ENCODE measurements at regions not wholly inside any gene's neighbourhood (a gene's known extent, or its start where the extent isn't known, plus 50 kb on each side); places are given as distances from the start of the nearest gene placed in this dataset.

DNA sequence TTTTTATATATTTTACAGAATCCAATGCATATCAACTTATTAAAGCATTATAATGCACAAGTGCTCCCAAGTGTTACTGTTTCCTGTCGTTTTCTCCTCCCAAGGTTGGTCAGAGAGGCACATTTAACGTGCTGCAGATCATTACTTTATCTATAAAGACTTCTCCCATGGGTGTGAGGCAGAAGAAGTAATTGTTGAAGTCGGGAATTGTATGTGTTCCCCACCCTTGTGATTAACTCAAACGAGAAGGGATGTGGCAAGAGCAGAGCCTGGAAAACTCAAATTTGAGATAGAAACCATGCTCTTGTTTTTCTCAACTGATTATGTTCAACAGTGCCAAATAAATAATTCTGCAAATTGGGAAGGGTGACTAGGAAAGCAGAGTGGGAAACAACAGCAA, 412.5 kb upstream of the ADAMTS5 start:
- Histone ChIP-seq H3K36me3 (no peaks in the 10 kb centered on the region), H3K4me1 (no peaks in the 10 kb centered on the region), H3K27me3 (no peaks in the 10 kb centered on the region), H3K27ac (no peak overlapping the region), H3K4me3 (no peak overlapping the region), H3K9me3 (peaks cover 0 to under 1% of the 10 kb centered on the region in 2 donors)
- DNase-seq (ENCODE audit: low spot score in 2 of 2), result no peak
- intact Hi-C loops (cut with DNase I), result no loop called here
- TF ChIP-seq, protein P1, sequence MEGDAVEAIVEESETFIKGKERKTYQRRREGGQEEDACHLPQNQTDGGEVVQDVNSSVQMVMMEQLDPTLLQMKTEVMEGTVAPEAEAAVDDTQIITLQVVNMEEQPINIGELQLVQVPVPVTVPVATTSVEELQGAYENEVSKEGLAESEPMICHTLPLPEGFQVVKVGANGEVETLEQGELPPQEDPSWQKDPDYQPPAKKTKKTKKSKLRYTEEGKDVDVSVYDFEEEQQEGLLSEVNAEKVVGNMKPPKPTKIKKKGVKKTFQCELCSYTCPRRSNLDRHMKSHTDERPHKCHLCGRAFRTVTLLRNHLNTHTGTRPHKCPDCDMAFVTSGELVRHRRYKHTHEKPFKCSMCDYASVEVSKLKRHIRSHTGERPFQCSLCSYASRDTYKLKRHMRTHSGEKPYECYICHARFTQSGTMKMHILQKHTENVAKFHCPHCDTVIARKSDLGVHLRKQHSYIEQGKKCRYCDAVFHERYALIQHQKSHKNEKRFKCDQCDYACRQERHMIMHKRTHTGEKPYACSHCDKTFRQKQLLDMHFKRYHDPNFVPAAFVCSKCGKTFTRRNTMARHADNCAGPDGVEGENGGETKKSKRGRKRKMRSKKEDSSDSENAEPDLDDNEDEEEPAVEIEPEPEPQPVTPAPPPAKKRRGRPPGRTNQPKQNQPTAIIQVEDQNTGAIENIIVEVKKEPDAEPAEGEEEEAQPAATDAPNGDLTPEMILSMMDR (IDR thresholded peaks at IDR 0.05), result no peak

DNA sequence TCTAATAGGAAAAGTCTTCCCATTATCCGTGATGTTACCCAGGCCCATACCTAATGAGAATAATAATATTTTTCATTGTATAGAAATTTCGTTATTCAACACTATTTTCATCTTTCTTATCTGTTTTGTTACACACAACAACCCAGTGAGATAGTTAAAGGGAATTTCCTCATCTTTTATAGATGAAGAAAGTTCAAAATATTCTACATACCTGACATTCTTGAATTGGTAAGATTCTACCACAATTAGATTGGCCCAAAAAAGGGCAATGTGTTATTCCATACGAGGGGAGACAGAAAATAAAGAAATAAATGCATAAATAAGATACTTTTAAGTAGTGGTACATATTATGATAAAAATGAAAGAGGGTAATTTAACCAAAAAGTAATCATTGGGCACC, 405.5 kb upstream of the ADAMTS5 start:
- DNase-seq (ENCODE audit: low spot score in 2 of 2), result no peak
- Histone ChIP-seq H3K27ac (no peak overlapping the region), H3K27me3 (no peaks in the 10 kb centered on the region), H3K36me3 (no peaks in the 10 kb centered on the region), H3K4me1 (peaks cover 0 to 4% of the 10 kb centered on the region in 2 donors), H3K9me3 (no peaks in the 10 kb centered on the region), H3K4me3 (no peak overlapping the region)
- intact Hi-C loops (cut with DNase I), result no loop called here
- TF ChIP-seq, protein P1 (IDR thresholded peaks at IDR 0.05), result no peak

DNA sequence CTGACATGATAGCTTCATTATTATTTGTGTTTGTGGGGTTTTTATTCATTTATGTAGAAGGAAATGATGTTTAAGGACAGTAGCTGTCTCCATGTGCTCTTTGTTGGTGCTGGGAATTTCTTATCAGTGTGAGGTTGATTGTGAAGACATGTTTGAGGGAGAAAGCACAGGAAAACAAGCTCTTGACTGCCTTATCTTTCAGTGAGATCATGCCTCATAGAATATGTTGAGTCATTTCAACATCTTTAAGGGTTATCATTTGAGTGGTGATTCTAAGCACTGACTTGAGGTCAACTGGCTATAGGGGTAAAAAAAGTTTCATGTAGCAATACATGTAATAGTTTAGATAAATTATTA, 405.1 kb upstream of the ADAMTS5 start:
- Histone ChIP-seq H3K36me3 (no peaks in the 10 kb centered on the region), H3K27ac (no peak overlapping the region), H3K4me1 (peaks cover 0 to 4% of the 10 kb centered on the region in 2 donors), H3K4me3 (no peak overlapping the region), H3K9me3 (no peaks in the 10 kb centered on the region), H3K27me3 (no peaks in the 10 kb centered on the region)
- no peak for DNase-seq (ENCODE audit: low spot score in 2 of 2)
- TF ChIP-seq, protein P1 (IDR thresholded peaks at IDR 0.05), result no peak
- intact Hi-C loops (cut with DNase I), result no loop called here

DNA sequence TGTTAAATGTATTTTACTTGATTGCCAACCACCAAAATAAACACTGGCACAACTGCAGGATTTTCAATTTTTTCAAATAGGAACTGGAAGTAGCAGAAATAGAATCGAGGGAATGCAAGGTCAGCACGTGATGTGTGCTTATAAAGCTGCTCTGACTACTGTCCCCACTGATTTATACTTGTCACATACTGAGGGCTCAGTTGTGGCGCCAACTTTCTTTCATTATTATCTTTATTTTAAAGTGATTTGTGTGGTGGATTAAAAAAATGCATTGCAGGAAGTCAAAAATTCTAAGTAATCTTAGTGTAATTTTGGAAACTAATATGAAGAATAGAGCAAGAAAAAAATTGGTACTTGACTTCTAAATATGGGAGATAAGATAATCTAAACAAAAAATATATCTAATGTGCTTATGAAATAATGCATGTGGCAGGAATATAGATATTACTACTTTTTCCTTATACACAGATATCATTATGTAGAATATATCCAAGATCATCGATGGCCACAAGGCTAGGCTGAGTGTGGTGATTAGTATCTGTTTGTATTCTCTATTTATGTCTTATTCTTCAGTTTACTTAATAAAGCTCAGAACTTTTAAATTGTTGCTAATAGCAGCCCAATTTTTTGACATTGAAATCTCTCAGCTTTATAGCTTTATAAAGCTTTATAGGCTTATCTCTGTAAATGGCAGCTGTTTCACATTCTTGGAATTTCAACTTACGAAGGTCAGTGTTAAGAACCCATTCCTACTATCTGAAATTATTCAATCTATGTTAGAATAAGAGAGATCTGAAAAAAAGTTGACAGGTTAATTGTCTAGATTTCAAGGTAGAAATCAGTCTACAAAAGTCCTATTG, 404.5 kb upstream of the ADAMTS5 start:
- Histone ChIP-seq H3K27ac (no peak overlapping the region), H3K4me3 (no peak overlapping the region), H3K27me3 (no peaks in the 10 kb centered on the region), H3K4me1 (peaks cover 0 to 4% of the 10 kb centered on the region in 2 donors), H3K9me3 (no peaks in the 10 kb centered on the region), H3K36me3 (no peaks in the 10 kb centered on the region)
- intact Hi-C loops (cut with DNase I), result no loop called here
- DNase-seq (ENCODE audit: low spot score in 2 of 2), result no peak
- TF ChIP-seq, protein P1 (IDR thresholded peaks at IDR 0.05), result no peak

DNA sequence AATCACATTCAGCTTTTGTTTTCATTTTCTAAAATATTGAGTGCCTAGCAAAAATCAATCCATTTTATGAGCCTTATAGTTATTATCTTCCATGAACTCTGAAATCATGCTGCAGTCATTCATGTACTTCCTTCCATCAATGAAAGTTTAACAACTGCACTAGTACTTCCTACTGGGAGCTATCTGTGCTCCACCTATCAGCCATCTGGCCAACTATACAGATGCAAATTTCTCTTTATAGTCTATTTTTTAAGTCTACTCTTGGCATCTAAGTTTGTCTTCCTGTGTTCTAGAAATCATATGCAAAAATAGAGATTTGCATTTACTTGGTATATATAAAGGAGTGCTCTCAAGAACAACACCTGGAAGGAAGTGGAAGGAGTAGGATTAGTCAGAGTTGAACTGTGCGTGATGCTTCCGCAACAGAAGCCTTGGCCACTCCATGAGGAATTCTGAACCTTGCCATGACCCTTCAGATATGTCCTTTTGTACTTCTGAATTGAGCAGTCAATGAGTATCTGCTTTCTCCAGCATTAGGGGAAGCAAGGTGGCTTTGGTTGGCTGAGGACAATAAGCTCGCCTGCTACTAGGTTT, 403.2 kb upstream of the ADAMTS5 start:
- DNase-seq (ENCODE audit: low spot score in 2 of 2), result no peak
- TF ChIP-seq, protein P1 (IDR thresholded peaks at IDR 0.05), result no peak
- Histone ChIP-seq H3K27ac (no peak overlapping the region), H3K36me3 (no peaks in the 10 kb centered on the region), H3K27me3 (no peaks in the 10 kb centered on the region), H3K4me1 (peaks cover 0 to 4% of the 10 kb centered on the region in 2 donors), H3K9me3 (no peaks in the 10 kb centered on the region), H3K4me3 (no peak overlapping the region)
- intact Hi-C loops (cut with DNase I), result no loop called here
